Fibroblast of pulmonary artery (primary cell): ENCODE measurements at regions not wholly inside any gene's neighbourhood (a gene's known extent, or its start where the extent isn't known, plus 50 kb on each side); places are given as distances from the start of the nearest gene placed in this dataset.

Source experiments
- DNase-seq: peaks from one replicate; pipeline ENCODE4 v3.0.0-alpha.2; 2010; ENCODE audit warnings: low read depth
- H3K4me3 ChIP-seq: replicated peaks from 2 replicates; pipeline ENCODE4 v1.5.1; 2011; ENCODE audit warnings: low read depth, mild to moderate bottlenecking, control low read depth, low read length, moderate library complexity
- TF ChIP-seq, protein P1 (sequence below): IDR thresholded peaks from 2 replicates; pipeline ENCODE4 v1.5.1; 2011; ENCODE audit warnings: mild to moderate bottlenecking, control low read depth, low read length, inconsistent platforms; ENCODE audit errors: missing control alignments

DNA sequence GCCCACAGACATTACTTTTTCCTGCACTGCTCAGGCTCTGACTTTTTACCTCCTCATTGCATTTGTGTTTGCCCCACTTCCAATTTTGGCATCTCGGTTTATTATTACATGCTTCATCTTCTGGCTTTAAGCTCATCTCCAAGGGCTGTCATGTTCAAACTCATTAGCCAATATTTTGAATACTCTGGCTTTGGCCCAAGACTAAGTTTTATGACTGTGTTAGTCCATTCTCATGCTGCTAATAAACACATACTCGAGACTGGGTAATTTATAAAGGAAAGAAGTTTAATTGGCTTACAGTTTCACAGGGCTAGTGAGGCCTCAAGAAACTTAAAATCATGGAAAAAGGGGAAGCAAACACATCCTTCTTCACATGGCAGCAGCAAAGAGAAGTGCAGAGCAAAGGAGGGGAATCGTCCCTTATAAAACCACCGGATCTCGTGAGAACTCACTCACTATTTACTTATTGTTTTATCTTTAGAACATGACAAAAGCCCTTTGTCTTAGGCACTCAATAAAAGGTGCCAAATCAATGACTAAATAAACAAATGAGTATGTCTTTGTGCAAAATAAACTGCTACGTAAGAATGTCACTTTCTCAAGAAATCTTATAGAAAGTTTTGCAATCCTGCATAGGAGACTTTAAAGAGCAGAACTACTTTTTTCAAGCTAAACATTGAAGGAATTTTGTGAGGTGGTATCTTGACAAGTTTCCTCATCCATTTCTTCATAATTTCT, 233.4 kb upstream of the SPRY2 start:
- no peak overlapping the region for H3K4me3 ChIP-seq
- peak; percentile 16 for DNase-seq
- TF ChIP-seq, protein P1, sequence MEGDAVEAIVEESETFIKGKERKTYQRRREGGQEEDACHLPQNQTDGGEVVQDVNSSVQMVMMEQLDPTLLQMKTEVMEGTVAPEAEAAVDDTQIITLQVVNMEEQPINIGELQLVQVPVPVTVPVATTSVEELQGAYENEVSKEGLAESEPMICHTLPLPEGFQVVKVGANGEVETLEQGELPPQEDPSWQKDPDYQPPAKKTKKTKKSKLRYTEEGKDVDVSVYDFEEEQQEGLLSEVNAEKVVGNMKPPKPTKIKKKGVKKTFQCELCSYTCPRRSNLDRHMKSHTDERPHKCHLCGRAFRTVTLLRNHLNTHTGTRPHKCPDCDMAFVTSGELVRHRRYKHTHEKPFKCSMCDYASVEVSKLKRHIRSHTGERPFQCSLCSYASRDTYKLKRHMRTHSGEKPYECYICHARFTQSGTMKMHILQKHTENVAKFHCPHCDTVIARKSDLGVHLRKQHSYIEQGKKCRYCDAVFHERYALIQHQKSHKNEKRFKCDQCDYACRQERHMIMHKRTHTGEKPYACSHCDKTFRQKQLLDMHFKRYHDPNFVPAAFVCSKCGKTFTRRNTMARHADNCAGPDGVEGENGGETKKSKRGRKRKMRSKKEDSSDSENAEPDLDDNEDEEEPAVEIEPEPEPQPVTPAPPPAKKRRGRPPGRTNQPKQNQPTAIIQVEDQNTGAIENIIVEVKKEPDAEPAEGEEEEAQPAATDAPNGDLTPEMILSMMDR, result no peak

DNA sequence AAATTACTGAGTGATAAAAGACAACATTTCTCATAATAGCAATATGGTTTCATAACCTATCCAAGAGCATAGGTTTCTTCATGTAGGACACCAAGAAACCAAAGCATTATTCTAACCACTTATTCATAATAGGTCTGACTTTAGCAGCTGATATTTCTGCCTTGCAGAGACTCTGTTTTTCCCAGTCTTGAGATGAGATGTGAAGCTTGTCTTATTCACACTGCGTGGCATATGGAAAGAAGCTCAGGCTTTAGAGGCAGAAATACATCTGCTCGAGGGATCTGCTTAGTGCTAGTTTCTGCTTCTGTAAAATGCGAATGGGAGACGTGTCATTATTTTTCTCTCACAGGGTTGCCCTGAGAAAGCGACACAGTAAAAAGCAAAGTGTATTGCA, 232.0 kb upstream of the SPRY2 start:
- no peak overlapping the region for H3K4me3 ChIP-seq
- TF ChIP-seq, protein P1, result no peak
- no peak for DNase-seq

DNA sequence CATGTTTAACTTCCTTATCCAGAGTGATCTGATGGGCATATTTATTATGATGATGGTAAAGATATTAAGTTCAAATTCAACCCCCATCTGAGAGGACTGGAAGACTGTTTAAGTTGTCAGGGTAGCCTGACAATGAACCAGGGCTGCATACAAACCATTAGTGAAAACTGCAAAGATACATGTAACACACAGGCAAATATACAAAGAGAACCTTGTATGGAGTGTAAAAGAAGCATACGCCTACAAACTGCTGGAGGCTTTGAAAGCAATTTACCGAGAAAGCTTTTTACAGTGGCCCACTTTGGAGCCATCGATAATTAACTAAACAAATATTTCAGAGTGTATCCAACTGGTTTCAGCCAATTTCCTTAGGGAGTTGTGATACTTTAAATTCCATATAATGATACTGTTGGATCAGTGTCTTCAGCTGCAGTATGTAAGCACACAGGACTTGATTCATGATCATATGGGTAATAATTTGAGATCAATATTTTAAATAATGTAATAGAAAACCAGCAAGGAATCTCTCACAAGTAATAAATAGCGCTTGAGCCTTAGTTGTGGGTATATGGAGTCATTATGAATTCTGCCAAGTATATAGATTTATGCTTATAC, 231.5 kb upstream of the SPRY2 start:
- DNase-seq, result no peak

DNA sequence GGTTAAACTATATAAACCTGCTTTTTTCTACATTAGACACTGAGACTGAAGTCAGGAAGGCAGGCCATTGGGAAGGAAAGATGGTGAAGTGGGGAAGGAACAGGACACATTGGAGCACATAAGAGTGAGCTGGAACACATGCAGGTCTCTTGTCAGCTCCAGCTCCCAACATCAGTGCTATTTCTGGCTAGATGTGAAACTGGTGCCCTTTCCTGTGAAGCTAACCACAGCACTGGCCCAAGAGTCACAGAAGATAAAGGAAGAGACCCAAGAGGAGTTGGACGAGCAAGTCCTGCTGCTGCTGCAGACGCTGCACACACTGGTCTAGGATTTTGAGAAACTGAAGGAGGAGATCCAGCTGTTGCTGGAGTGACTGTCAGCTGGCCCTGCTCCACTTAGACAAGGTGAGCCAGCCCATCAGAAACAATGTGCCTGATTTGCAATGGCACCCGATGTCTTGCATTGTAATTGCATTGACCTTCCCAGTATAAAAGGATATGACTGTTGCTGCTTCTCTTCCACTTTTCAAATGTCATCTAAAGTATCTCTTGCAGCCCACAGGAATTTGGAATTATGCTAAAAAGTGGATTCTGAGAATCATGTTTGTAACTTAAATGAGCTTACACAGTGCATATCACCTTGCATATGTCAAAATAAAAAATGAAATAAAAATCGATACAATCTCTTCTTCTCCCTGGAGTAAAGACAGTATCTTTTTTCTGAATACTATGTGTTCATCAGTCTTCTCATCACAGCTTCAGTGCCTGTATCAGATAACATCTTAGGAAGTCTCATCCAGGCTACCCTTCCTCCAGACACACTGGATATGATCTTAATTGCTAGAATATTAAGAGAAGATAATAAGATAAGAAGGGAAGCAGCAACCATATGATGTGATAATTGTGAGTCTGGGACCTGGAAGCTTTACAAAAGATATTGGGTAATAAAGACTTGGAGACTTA, 230.7 kb upstream of the SPRY2 start:
- TF ChIP-seq, protein P1, result no peak
- DNase-seq, result no peak
- H3K4me3 ChIP-seq, result no peak overlapping the region

More for the DNA sequence above, 231.5 kb upstream of the SPRY2 start:
- TF ChIP-seq, protein P1, result no peak
- no peak overlapping the region for H3K4me3 ChIP-seq

DNA sequence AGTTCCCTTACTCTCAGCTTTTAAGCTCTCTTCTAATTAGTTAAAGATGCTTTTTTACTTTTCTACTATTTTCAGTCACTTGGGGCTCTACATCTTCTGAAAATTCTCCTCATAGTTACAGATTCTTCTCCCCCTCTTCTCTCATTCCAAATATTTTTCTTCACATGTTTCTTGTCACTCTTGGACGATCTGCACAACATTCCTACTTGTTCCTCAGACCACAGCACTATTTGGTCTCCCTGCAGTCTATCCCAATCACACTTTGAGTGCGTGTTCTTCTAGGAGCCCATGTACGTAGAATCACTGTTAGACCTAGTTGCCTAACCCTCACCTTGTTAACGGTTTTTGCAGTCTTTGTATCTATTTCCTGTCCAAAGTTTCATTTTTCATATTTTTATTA, 222.5 kb upstream of the SPRY2 start:
- H3K4me3 ChIP-seq, result no peak overlapping the region
- DNase-seq, result no peak
- TF ChIP-seq, protein P1, result no peak

DNA sequence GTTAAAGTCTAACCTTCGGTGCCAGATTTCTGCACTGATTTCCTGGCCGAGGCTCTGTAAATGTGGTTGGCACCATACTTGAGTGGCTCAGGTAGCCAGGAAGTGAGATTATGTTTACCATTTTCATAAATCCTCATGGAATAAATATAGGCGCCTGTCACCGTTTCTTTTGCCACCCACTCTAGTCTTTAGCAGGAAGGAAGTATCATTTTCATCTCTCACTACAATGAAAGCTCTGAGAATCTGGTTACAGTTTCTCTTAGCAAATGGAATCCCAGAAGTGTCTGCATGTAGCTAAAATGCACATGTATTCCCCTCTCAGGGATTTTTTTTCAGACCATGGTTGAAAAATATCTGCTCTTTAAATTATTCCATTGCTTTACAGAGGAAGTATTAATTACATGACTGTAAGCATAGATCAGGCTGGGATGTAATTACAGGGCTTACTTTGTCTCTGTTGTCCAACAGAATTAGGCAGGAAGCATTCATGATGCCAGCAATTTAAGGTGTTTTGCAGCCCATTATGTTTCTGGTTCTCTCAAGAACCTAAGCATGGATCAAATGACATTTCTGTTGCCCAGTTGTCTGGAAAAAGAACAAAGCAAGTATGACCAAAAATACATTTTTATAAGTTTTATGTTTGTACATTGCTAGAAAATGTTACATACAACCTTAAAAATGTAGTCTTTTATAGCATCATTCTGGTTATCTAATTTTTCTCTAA, 221.7 kb upstream of the SPRY2 start:
- DNase-seq, result no peak
- no peak overlapping the region for H3K4me3 ChIP-seq
- TF ChIP-seq, protein P1, result no peak
